ENCODE measurements at regions not wholly inside any gene's neighbourhood (a gene's known extent, or its start where the extent isn't known, plus 50 kb on each side); places are given as distances from the start of the nearest gene placed in this dataset.

GRCh38 chr11:100555931-100556330, 131.2 kb upstream of the ARHGAP42 start:
- Mint-ChIP-seq H3K36me3 (ENCODE audit: unreplicated experiment) (no peaks in the 10 kb centered on the region), H3K27me3 (ENCODE audit: unreplicated experiment) (no peaks in the 10 kb centered on the region), H3K27ac (ENCODE audit: unreplicated experiment) (no peak overlapping the region), H3K9me3 (ENCODE audit: unreplicated experiment) (no peaks in the 10 kb centered on the region), H3K4me3 (ENCODE audit: unreplicated experiment) (no peak overlapping the region), H3K4me1 (ENCODE audit: low read depth, unreplicated experiment) (no peaks in the 10 kb centered on the region)
- DNase-seq, result no peak
- no peak for TF ChIP-seq CTCF (IDR thresholded peaks at IDR 0.05; ENCODE audit: partially characterized antibody, unreplicated experiment)

GRCh38 chr11:100556781-100557180, 130.3 kb upstream of the ARHGAP42 start:
- Mint-ChIP-seq H3K27ac (ENCODE audit: unreplicated experiment) (no peak overlapping the region), H3K27me3 (ENCODE audit: unreplicated experiment) (no peaks in the 10 kb centered on the region), H3K9me3 (ENCODE audit: unreplicated experiment) (no peaks in the 10 kb centered on the region), H3K4me1 (ENCODE audit: low read depth, unreplicated experiment) (no peaks in the 10 kb centered on the region), H3K36me3 (ENCODE audit: unreplicated experiment) (no peaks in the 10 kb centered on the region), H3K4me3 (ENCODE audit: unreplicated experiment) (no peak overlapping the region)
- DNase-seq, result no peak
- no peak for TF ChIP-seq CTCF (IDR thresholded peaks at IDR 0.05; ENCODE audit: partially characterized antibody, unreplicated experiment)

GRCh38 chr11:100557830-100558611, 129.1 kb upstream of the ARHGAP42 start:
- Mint-ChIP-seq H3K36me3 (ENCODE audit: unreplicated experiment) (no peaks in the 10 kb centered on the region), H3K27ac (ENCODE audit: unreplicated experiment) (no peak overlapping the region), H3K4me1 (ENCODE audit: low read depth, unreplicated experiment) (no peaks in the 10 kb centered on the region), H3K9me3 (ENCODE audit: unreplicated experiment) (no peaks in the 10 kb centered on the region), H3K27me3 (ENCODE audit: unreplicated experiment) (no peaks in the 10 kb centered on the region), H3K4me3 (ENCODE audit: unreplicated experiment) (no peak overlapping the region)
- TF ChIP-seq CTCF (IDR thresholded peaks at IDR 0.05; ENCODE audit: partially characterized antibody, unreplicated experiment), result no peak
- no peak for DNase-seq

GRCh38 chr11:100560606-100561005, 126.5 kb upstream of the ARHGAP42 start:
- TF ChIP-seq CTCF (IDR thresholded peaks at IDR 0.05; ENCODE audit: partially characterized antibody, unreplicated experiment), result no peak
- Mint-ChIP-seq H3K27me3 (ENCODE audit: unreplicated experiment) (no peaks in the 10 kb centered on the region), H3K36me3 (ENCODE audit: unreplicated experiment) (no peaks in the 10 kb centered on the region), H3K27ac (ENCODE audit: unreplicated experiment) (no peak overlapping the region), H3K4me1 (ENCODE audit: low read depth, unreplicated experiment) (no peaks in the 10 kb centered on the region), H3K9me3 (ENCODE audit: unreplicated experiment) (no peaks in the 10 kb centered on the region), H3K4me3 (ENCODE audit: unreplicated experiment) (no peak overlapping the region)
- no peak for DNase-seq

GRCh38 chr11:100561323-100561722, 125.8 kb upstream of the ARHGAP42 start:
- H3K4me3 Mint-ChIP-seq (ENCODE audit: unreplicated experiment), result no peak overlapping the region
- no peaks in the 10 kb centered on the region for H3K27me3 Mint-ChIP-seq (ENCODE audit: unreplicated experiment)
- no peaks in the 10 kb centered on the region for H3K4me1 Mint-ChIP-seq (ENCODE audit: low read depth, unreplicated experiment)
- H3K36me3 Mint-ChIP-seq (ENCODE audit: unreplicated experiment), result no peaks in the 10 kb centered on the region
- no peak overlapping the region for H3K27ac Mint-ChIP-seq (ENCODE audit: unreplicated experiment)
- H3K9me3 Mint-ChIP-seq (ENCODE audit: unreplicated experiment), result no peaks in the 10 kb centered on the region
- no peak for DNase-seq
- TF ChIP-seq CTCF (IDR thresholded peaks at IDR 0.05; ENCODE audit: partially characterized antibody, unreplicated experiment), result no peak

Measured in glutamatergic neuron (in vitro differentiated cells).